LHCN-M2 (cell line): ENCODE measurements at regions not wholly inside any gene's neighbourhood (a gene's known extent, or its start where the extent isn't known, plus 50 kb on each side); places are given as distances from the start of the nearest gene placed in this dataset.
"Not testable (repeated sequence)": the region's sequence is repeated elsewhere in the genome, so short reads cannot be mapped to it uniquely, and the experiment has no call there.

Source experiments
- DNase-seq: peaks from one replicate; pipeline ENCODE4 v3.0.0-alpha.2; 2012; ENCODE audit warnings: low read depth

GRCh38 chr7:146057958-146058357 is 58.6 kb upstream of the CNTNAP2 start:
- DNase-seq = no peak

- no peak for DNase-seq
These were observed 61.7 kb upstream of the CNTNAP2 start for GRCh38 chr7:146054909-146055308.

- no peak for DNase-seq
These were observed 63.1 kb upstream of the CNTNAP2 start for GRCh38 chr7:146053492-146053891.

GRCh38 chr7:146043310-146043709 is 73.3 kb upstream of the CNTNAP2 start:
- not testable (repeated sequence) for DNase-seq

- DNase-seq = no peak
These were observed 88.3 kb upstream of the CNTNAP2 start for GRCh38 chr7:146028251-146028750.

- no peak for DNase-seq
These were observed 89.4 kb upstream of the CNTNAP2 start for GRCh38 chr7:146027243-146027642.

GRCh38 chr7:146022776-146023175 is 93.8 kb upstream of the CNTNAP2 start:
- no peak for DNase-seq

- DNase-seq = not testable (repeated sequence)
These were observed 97.3 kb upstream of the CNTNAP2 start for GRCh38 chr7:146019041-146020004.

GRCh38 chr7:146017366-146017765 is 99.2 kb upstream of the CNTNAP2 start:
- not testable (repeated sequence) for DNase-seq

- DNase-seq = not testable (repeated sequence)
These were observed 102.4 kb upstream of the CNTNAP2 start for GRCh38 chr7:146014154-146014553.

GRCh38 chr7:146008293-146008692 is 108.3 kb upstream of the CNTNAP2 start:
- DNase-seq = no peak

GRCh38 chr7:146004805-146005204 is 111.8 kb upstream of the CNTNAP2 start:
- no peak for DNase-seq

- no peak for DNase-seq
These were observed 114.0 kb upstream of the CNTNAP2 start for GRCh38 chr7:146002431-146003078.

GRCh38 chr7:146002008-146002407 is 114.6 kb upstream of the CNTNAP2 start:
- no peak for DNase-seq

- no peak for DNase-seq
These were observed 115.7 kb upstream of the CNTNAP2 start for GRCh38 chr7:146000882-146001281.

- no peak for DNase-seq
These were observed 127.1 kb upstream of the CNTNAP2 start for GRCh38 chr7:145989469-145989868.

- no peak for DNase-seq
These were observed 130.2 kb upstream of the CNTNAP2 start for GRCh38 chr7:145986248-145986874.

- DNase-seq = no peak
These were observed 137.8 kb upstream of the CNTNAP2 start for GRCh38 chr7:145978769-145979168.

- DNase-seq = no peak
These were observed 156.6 kb upstream of the CNTNAP2 start for GRCh38 chr7:145959981-145960380.

GRCh38 chr7:145957160-145957890 is 159.3 kb upstream of the CNTNAP2 start:
- peak; percentile 1 for DNase-seq

- no peak for DNase-seq
These were observed 165.0 kb upstream of the CNTNAP2 start for GRCh38 chr7:145951566-145951965.
